Peyer's patch (tissue), 4 donors: ENCODE measurements at regions not wholly inside any gene's neighbourhood (a gene's known extent, or its start where the extent isn't known, plus 50 kb on each side); places are given as distances from the start of the nearest gene placed in this dataset.

Experiments
- DNase-seq, 3 donors: peaks; one replicate each; pipeline ENCODE4 v3.0.0-alpha.2; 2017 to 2019
- H3K27ac ChIP-seq, 4 donors: fragments of 200-600 bp; sonication (generic); one replicate each; pipeline ENCODE4 v1.5.1; 2016 to 2019
- H3K27me3 ChIP-seq, 2 donors: fragments of 200-600 bp; sonication (generic); one replicate each; pipeline ENCODE4 v1.5.1; 2019
- H3K36me3 ChIP-seq, 3 donors: fragments of 200-600 bp; sonication (generic); one replicate each; pipeline ENCODE4 v1.5.1; 2016 to 2019
- H3K4me1 ChIP-seq, 4 donors: fragments of 200-600 bp; sonication (generic); one replicate each; pipeline ENCODE4 v1.5.1; 2016 to 2019
- H3K4me3 ChIP-seq, 4 donors: fragments of 200-600 bp; sonication (generic); 1 replicate in 3 of 4; 2 replicates in 1 of 4; pipeline ENCODE4 v1.5.1; 2016 to 2019; ENCODE audit warnings: mild to moderate bottlenecking in 1 of 4
- H3K9me3 ChIP-seq, 4 donors: fragments of 200-600 bp; sonication (generic); one replicate each; pipeline ENCODE4 v1.5.1; 2016 to 2019; ENCODE audit warnings: mild to moderate bottlenecking in 1 of 4
- POLR2A ChIP-seq, 2 donors: fragments of 450-650 bp; IDR thresholded peaks; one replicate each; pipeline ENCODE4 v1.5.1; 2017; ENCODE audit warnings: antibody characterized with exemption in 2 of 2, mild to moderate bottlenecking in 2 of 2, moderate library complexity in 2 of 2
- TF ChIP-seq, protein P1 (sequence below), 6 experiments: fragments of 450-650 bp in 4 of 6; fragments of 200-600 bp in 2 of 6; sonication (generic) in 1 of 6; IDR thresholded peaks; one replicate each; pipeline ENCODE4 v1.5.1; 2017 to 2019; ENCODE audit warnings: antibody characterized with exemption in 6 of 6, mild to moderate bottlenecking in 3 of 6, moderate library complexity in 1 of 6

DNA sequence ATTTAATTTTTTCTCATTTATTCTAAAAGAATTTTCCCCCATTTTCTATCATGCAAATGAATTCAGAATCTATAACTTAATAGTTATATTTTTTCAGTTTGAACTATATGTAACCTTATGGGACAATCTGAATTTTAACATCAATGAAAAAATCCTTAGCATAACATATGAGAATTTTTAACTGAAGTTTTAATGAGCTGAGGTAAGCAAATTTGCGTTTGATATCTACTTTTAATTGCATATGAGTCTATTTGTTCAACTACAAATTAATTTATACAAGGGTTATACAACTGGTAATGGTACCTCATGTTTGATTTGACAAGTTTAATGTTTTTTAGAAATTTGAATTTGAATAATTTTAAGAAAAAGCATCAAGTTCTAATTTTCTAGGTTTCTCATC, 384.4 kb upstream of the PCDH9 start:
- TF ChIP-seq POLR2A (IDR thresholded peaks at IDR 0.05), result no peak
- TF ChIP-seq, protein P1, sequence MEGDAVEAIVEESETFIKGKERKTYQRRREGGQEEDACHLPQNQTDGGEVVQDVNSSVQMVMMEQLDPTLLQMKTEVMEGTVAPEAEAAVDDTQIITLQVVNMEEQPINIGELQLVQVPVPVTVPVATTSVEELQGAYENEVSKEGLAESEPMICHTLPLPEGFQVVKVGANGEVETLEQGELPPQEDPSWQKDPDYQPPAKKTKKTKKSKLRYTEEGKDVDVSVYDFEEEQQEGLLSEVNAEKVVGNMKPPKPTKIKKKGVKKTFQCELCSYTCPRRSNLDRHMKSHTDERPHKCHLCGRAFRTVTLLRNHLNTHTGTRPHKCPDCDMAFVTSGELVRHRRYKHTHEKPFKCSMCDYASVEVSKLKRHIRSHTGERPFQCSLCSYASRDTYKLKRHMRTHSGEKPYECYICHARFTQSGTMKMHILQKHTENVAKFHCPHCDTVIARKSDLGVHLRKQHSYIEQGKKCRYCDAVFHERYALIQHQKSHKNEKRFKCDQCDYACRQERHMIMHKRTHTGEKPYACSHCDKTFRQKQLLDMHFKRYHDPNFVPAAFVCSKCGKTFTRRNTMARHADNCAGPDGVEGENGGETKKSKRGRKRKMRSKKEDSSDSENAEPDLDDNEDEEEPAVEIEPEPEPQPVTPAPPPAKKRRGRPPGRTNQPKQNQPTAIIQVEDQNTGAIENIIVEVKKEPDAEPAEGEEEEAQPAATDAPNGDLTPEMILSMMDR (IDR thresholded peaks at IDR 0.05), result no peak

GRCh38 chr13:67614013-67614412, 383.9 kb upstream of the PCDH9 start:
- no peak overlapping the region for H3K4me3 ChIP-seq
- TF ChIP-seq, protein P1 (IDR thresholded peaks at IDR 0.05), result no peak
- TF ChIP-seq POLR2A (IDR thresholded peaks at IDR 0.05), result no peak
- no peaks in the 10 kb centered on the region for H3K27me3 ChIP-seq
- no peak for DNase-seq
- H3K9me3 ChIP-seq, result no peaks in the 10 kb centered on the region
- no peak overlapping the region for H3K27ac ChIP-seq
- no peaks in the 10 kb centered on the region for H3K36me3 ChIP-seq
- H3K4me1 ChIP-seq, result no peaks in the 10 kb centered on the region

More for the DNA sequence above, 384.4 kb upstream of the PCDH9 start:
- no peak for DNase-seq
- Histone ChIP-seq H3K4me3 (no peak overlapping the region), H3K27me3 (no peaks in the 10 kb centered on the region), H3K36me3 (no peaks in the 10 kb centered on the region), H3K9me3 (no peaks in the 10 kb centered on the region), H3K27ac (no peak overlapping the region), H3K4me1 (no peaks in the 10 kb centered on the region)

GRCh38 chr13:67588607-67589006, 358.5 kb upstream of the PCDH9 start:
- Histone ChIP-seq H3K36me3 (no peaks in the 10 kb centered on the region), H3K27me3 (no peaks in the 10 kb centered on the region), H3K9me3 (no peaks in the 10 kb centered on the region), H3K4me3 (no peak overlapping the region), H3K27ac (no peak overlapping the region), H3K4me1 (no peaks in the 10 kb centered on the region)
- no peak for DNase-seq
- no peak for TF ChIP-seq POLR2A (IDR thresholded peaks at IDR 0.05)
- TF ChIP-seq, protein P1 (IDR thresholded peaks at IDR 0.05), result no peak

GRCh38 chr13:67577361-67577760, 347.2 kb upstream of the PCDH9 start:
- no peak for TF ChIP-seq POLR2A (IDR thresholded peaks at IDR 0.05)
- TF ChIP-seq, protein P1 (IDR thresholded peaks at IDR 0.05), result no peak
- H3K27me3 ChIP-seq, result no peaks in the 10 kb centered on the region

DNA sequence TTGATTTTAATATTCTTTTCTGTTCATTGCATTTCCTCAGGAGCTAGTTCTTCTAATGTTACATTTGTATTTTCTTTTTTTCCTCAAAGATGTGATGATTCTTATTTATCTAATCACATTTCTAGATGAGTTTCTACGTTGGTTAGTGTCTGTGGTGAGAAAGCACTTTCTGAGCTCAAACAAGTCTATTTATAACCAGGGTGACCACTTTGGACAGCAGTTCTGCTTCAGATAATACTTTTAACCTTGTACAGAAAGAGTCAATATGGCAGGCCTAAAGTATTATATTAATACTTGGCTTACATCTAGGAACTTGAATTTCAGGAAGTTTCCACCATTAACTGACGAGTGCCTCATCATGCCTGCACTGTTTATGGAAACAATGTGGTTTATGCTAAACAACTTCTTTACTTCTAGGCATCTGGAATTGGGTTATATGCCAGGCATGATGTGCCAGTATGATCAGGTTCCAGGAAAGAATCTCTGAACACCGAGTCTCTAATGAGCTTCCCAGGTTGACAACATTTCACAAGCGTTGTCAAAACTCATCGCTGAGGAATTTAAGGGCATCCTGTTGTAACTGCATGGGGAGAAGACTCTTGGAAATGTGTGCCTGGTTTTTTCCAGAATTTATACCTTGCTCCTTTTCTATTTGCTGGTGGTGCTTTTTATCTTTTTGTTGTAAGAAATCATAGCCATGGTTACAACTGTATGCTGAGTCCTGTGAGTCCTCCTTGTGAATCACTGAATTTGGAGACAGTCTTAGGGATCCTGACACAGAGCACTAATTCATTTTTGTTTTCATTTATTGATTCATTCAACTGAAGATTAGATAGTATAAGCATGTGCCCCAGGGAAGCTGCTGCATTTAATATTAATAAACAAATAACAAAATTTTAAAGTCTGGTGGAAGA, 344.4 kb upstream of the PCDH9 start:
- H3K4me1 ChIP-seq, result no peaks in the 10 kb centered on the region
- no peak overlapping the region for H3K27ac ChIP-seq
- no peaks in the 10 kb centered on the region for H3K9me3 ChIP-seq
- no peak overlapping the region for H3K4me3 ChIP-seq
- H3K36me3 ChIP-seq, result no peaks in the 10 kb centered on the region
- TF ChIP-seq, protein P1 (IDR thresholded peaks at IDR 0.05), result no peak
- TF ChIP-seq POLR2A (IDR thresholded peaks at IDR 0.05), result no peak
- no peaks in the 10 kb centered on the region for H3K27me3 ChIP-seq
- no peak for DNase-seq

More at GRCh38 chr13:67577361-67577760, 347.2 kb upstream of the PCDH9 start:
- Histone ChIP-seq H3K4me3 (no peak overlapping the region), H3K4me1 (no peaks in the 10 kb centered on the region), H3K36me3 (no peaks in the 10 kb centered on the region), H3K27ac (no peak overlapping the region), H3K9me3 (no peaks in the 10 kb centered on the region)
- DNase-seq, result no peak
